ENCODE measurements at regions not wholly inside any gene's neighbourhood (a gene's known extent, or its start where the extent isn't known, plus 50 kb on each side); places are given as distances from the start of the nearest gene placed in this dataset.

- TF ChIP-seq CTCF (IDR thresholded peaks at IDR 0.05; ENCODE audit: insufficient read depth, low read length, poor library complexity, severe bottlenecking) (no peak), EZH2phosphoT487 (conservative IDR thresholded peaks at IDR 0.05; ENCODE audit: low read length) (no peak)
These were observed 278.7 kb downstream of the CCSER2 start for GRCh38 chr10:84607044-84607443.
